ENCODE measurements at regions not wholly inside any gene's neighbourhood (a gene's known extent, or its start where the extent isn't known, plus 50 kb on each side); places are given as distances from the start of the nearest gene placed in this dataset.

- TF ChIP-seq RFX5 (IDR thresholded peaks at IDR 0.05; ENCODE audit: low read depth, low read length) (no peak), CTCF (conservative IDR thresholded peaks at IDR 0.05; ENCODE audit: low read depth, low read length) (no peak), MAZ (IDR thresholded peaks at IDR 0.05; ENCODE audit: borderline replicate concordance, low read depth, low read length) (no peak), USF2 (IDR thresholded peaks at IDR 0.05; ENCODE audit: low read depth, low read length) (no peak), FOS (IDR thresholded peaks at IDR 0.05; ENCODE audit: low read depth, low read length) (no peak), POLR2A (IDR thresholded peaks at IDR 0.05; ENCODE audit: low read depth, low read length) (no peak)
Observed at GRCh38 chr7:54397836-54398612, 144.2 kb upstream of the VSTM2A start.
